ENCODE measurements at regions not wholly inside any gene's neighbourhood (a gene's known extent, or its start where the extent isn't known, plus 50 kb on each side); places are given as distances from the start of the nearest gene placed in this dataset.
"Not testable (repeated sequence)": the region's sequence is repeated elsewhere in the genome, so short reads cannot be mapped to it uniquely, and the experiment has no call there.

DNA sequence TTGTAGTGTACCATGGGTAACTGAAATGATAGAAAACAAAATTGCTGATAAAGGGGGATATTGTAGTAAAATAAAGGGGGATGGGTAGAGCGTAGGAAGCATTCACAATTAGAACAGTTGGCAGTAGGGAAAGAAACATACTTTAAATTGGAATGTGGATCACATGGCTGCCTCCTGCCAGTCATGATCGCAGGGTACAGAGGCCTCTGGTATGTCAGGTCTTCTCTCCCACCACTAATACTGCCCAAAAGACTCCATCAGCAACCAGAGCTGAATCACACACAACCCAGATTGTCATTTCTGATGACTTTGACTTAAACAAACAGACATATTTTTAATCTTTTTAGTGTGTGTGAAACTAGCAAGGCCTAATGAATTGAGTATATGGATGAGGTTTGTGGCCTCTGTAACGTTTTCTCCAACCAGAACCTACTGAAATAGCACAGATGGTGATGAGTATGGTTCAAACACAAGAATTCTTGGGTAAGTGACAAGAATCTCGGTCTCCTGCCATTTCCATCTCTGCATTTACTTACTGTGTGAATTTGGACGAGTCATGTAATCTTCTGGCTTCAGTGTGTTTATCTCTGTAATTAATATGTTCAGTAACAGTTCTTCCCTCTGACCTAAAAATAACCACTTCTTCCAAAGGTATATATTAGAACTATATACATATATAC is 112.6 kb downstream of the USP22 start:
- peaks cover 0 to 4% of the 10 kb centered on the region in 2 donors for H3K4me1 ChIP-seq
- no peaks in the 10 kb centered on the region for H3K36me3 ChIP-seq
- ATAC-seq (no peak), DNase-seq (no peak)
- H3K4me3 ChIP-seq: no peak overlapping the region
- intact Hi-C loops (cut with DNase I; ENCODE audit: low total_unique reads): no loop called here
- no peaks in the 10 kb centered on the region for H3K9me3 ChIP-seq
- no peak overlapping the region for H3K27ac ChIP-seq
- H3K27me3 ChIP-seq: no peaks in the 10 kb centered on the region
- TF ChIP-seq CTCF (IDR thresholded peaks at IDR 0.05 in 4 of 5, conservative IDR thresholded peaks at IDR 0.05 in 1 of 5): no peak
- TF ChIP-seq POLR2A (IDR thresholded peaks at IDR 0.05): no peak
- in situ Hi-C loops (cut with MboI; ENCODE audit: low sequenced_read_pairs in 4 of 4): no loop called here

DNA sequence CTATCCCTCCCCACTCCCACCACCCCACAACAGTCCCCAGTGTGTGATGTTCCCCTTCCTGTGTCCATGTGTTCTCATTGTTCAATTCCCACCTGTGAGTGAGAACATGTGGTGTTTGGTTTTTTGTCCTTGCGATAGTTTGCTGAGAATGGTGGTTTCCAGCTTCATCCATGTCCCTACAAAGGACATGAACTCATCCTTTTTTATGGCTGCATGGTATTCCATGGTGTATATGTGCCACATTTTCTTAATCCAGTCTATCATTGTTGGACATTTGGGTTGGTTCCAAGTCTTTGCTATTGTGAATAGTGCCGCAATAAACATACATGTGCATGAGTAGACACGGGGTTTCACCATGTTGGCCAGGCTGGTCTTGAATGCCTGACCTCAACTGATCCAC is 109.8 kb downstream of the USP22 start:
- H3K36me3 ChIP-seq; H3K4me1 ChIP-seq; H3K27ac ChIP-seq; H3K4me3 ChIP-seq; in situ Hi-C loops (cut with MboI; ENCODE audit: low sequenced_read_pairs in 4 of 4); ATAC-seq; DNase-seq; H3K9me3 ChIP-seq; H3K27me3 ChIP-seq; intact Hi-C loops (cut with DNase I; ENCODE audit: low total_unique reads): not testable (repeated sequence)

- Histone ChIP-seq H3K27me3 (no peaks in the 10 kb centered on the region), H3K27ac (no peak overlapping the region), H3K4me1 (peaks cover 0 to 9% of the 10 kb centered on the region in 2 donors), H3K9me3 (no peaks in the 10 kb centered on the region), H3K36me3 (no peaks in the 10 kb centered on the region), H3K4me3 (no peak overlapping the region)
- ATAC-seq (no peak), DNase-seq (no peak)
- in situ Hi-C loops (cut with MboI; ENCODE audit: low sequenced_read_pairs in 4 of 4): no loop called here
- intact Hi-C loops (cut with DNase I; ENCODE audit: low total_unique reads): no loop called here
- no peak for TF ChIP-seq CTCF (IDR thresholded peaks at IDR 0.05 in 4 of 5, conservative IDR thresholded peaks at IDR 0.05 in 1 of 5)
- no peak for TF ChIP-seq POLR2A (IDR thresholded peaks at IDR 0.05)
Measured at GRCh38 chr17:20934288-20934687, 108.5 kb downstream of the USP22 start.

GRCh38 chr17:20935740-20936139 is 107.1 kb downstream of the USP22 start:
- H3K27me3 ChIP-seq: no peaks in the 10 kb centered on the region
- DNase-seq (no peak), ATAC-seq (peak; percentile 36 to 52)
- no peaks in the 10 kb centered on the region for H3K9me3 ChIP-seq
- intact Hi-C loops (cut with DNase I; ENCODE audit: low total_unique reads): no loop called here
- TF ChIP-seq CTCF (IDR thresholded peaks at IDR 0.05 in 4 of 5, conservative IDR thresholded peaks at IDR 0.05 in 1 of 5): no peak
- no peak for TF ChIP-seq POLR2A (IDR thresholded peaks at IDR 0.05)
- H3K4me1 ChIP-seq: peaks cover 0 to 9% of the 10 kb centered on the region in 2 donors
- H3K27ac ChIP-seq: no peak overlapping the region
- no peaks in the 10 kb centered on the region for H3K36me3 ChIP-seq
- in situ Hi-C loops (cut with MboI; ENCODE audit: low sequenced_read_pairs in 4 of 4): no loop called here
- H3K4me3 ChIP-seq: no peak overlapping the region

- intact Hi-C loops (cut with DNase I; ENCODE audit: low total_unique reads) (no loop called here), in situ Hi-C loops (cut with MboI; ENCODE audit: low sequenced_read_pairs in 4 of 4) (no loop called here)
- Histone ChIP-seq H3K27me3 (no peaks in the 10 kb centered on the region), H3K27ac (no peak overlapping the region), H3K36me3 (no peaks in the 10 kb centered on the region), H3K4me3 (no peak overlapping the region), H3K4me1 (peaks cover 0 to 9% of the 10 kb centered on the region in 2 donors), H3K9me3 (no peaks in the 10 kb centered on the region)
- ATAC-seq (no peak), DNase-seq (no peak)
- TF ChIP-seq CTCF (IDR thresholded peaks at IDR 0.05 in 4 of 5, conservative IDR thresholded peaks at IDR 0.05 in 1 of 5) (no peak), POLR2A (IDR thresholded peaks at IDR 0.05) (no peak)
Measured at GRCh38 chr17:20938244-20938643, 104.6 kb downstream of the USP22 start.
